ENCODE measurements at regions not wholly inside any gene's neighbourhood (a gene's known extent, or its start where the extent isn't known, plus 50 kb on each side); places are given as distances from the start of the nearest gene placed in this dataset.
A peak's percentile ranks its signal among the peaks of the same experiment; 100 is the strongest.
"Not testable (repeated sequence)": the region's sequence is repeated elsewhere in the genome, so short reads cannot be mapped to it uniquely, and the experiment has no call there.

DNA sequence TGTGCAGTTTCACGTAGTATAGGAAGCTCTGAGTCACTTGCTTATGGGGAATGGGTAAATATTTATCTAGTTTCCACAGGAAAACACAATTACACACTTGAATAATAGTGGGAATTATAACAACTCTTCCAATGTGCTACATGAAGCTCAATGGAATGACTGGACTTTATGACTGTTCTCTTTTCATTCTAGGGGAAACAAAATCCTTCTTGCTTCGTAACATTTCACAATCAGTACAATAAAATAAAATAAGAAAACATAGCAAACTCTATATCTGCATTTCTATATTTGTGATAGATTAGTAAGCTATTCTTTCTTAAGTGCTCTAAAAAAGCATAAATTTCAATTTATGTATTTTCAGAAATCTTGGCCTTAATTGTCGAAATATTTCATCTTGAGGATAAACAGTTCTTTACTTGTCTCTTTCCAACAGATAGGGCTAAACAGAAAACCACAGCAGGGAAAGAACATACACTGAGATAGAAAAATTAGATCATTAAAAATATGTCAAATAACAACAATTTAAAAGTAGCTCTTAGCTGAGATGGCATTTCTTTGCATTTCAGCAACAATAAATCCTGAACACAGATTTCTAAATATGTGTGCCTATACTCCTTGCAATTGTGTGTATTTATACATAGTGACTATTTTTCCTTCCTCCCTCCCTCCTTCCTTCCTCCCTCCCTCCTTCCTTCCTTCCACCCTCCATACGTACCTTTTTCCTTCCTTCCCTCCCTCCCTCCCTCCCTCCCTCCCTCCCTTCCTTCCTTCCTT, 395.5 kb upstream of the KCNMB2 start:
- DNase-seq (ENCODE audit: low read depth): no peak

DNA sequence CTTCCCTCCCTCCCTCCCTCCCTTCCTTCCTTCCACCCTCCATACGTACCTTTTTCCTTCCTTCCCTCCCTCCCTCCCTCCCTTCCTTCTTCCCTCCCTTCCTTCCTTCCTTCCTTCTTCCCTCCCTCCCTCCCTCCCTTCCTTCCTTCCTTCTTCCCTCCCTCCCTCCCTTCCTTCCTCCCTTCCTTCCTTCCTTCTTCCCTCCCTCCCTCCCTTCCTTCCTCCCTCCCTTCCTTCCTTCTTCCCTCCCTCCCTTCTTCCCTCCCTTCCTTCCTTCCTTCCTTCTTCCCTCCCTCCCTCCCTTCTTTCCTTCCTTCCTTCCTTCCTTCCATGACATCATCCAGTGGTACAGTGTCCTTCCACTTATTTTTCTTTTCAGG, 394.9 kb upstream of the KCNMB2 start:
- DNase-seq (ENCODE audit: low read depth): not testable (repeated sequence)

DNA sequence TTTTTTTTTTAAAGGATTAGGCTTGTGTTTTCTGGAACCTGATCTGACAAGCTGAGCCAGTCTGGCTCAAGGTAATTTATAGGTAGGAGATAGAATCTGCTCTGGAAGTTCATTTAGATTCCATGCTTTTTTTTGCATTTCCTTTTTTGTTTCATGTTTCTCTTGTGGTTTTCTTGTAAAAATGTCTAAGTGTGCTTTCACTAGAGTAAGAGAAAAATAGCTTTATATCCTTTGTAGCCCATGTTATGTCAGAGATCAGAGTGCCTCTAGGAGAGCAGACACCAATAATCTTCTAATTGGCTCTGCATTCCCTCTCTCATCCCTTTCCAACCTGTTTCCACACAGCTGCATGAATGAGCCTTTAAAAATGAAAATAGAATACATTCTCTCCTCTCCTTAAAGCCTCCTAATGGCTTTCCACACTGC, 389.8 kb upstream of the KCNMB2 start:
- peak; percentile 9 for DNase-seq (ENCODE audit: low read depth)

DNA sequence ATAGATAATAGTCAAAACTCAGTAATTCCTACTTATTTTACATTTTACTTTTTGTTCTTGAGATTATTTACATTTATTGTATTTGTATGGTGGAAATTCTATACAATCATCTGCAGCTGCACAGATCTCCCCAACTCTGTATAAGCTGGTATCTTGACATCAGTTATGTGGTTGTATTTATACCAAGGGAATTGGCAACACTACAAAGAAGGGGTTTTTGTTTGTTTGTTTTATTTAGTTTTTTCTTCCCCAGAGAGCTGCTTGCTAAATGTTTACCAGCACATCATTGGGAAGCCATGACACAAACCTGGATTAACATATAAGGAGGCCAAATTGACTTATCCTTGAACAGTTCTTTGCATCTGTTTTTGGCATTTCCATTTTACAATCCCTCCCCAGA, 389.2 kb upstream of the KCNMB2 start:
- no peak for DNase-seq (ENCODE audit: low read depth)

DNA sequence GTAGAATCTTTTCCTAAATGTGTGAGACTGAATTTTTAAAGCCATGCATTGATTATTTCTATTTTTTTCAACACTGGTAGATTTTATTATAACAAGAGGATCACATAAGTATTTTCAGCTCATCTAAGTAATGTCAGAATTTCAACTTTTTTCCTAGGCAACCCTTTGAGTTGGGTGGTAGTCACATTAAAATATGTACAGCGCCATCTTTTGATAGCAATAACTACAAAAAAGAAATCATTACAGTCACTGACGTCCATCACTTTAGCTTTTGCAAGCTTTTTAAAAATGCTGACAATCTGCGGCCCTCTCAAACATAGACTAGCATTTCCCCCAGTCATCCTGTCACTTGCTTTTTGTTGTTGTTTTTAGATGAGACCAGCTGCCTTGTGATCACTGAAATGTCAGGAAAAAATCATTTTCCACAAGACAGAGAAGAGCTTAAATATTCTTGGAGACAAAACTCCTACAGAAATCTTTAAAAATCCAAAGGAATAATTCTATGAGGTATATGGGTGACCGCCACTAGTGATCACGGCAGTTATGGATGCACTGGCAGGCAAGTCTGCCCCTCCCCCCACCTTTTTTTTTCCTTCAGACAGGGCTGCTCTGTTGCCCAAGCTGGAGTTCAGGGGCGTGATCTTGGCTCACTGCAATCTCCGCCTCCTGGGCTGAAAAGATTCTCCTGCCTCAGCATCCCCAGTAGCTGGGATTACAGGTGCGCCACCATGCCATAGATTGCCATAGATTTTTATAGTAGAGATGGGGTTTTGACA, 384.0 kb upstream of the KCNMB2 start:
- DNase-seq (ENCODE audit: low read depth): no peak

DNA sequence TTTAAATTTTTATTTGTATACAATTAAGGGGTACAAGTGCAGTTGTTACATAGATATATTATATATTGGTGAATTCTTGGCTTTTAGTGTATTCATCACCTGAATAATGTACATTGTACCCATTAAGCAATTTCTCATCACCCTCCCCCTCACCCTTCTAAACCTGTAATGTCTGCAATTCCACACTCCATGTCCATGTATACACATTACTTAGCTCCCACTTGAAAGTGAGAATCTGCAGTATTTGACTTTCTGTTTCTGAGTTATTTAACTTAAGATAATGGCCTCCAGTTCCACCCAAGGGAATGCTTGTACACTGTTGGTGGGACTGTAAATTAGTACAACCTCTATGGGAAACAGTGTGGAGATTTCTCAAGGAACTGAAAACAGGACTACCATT, 383.2 kb upstream of the KCNMB2 start:
- DNase-seq (ENCODE audit: low read depth): no peak

DNA sequence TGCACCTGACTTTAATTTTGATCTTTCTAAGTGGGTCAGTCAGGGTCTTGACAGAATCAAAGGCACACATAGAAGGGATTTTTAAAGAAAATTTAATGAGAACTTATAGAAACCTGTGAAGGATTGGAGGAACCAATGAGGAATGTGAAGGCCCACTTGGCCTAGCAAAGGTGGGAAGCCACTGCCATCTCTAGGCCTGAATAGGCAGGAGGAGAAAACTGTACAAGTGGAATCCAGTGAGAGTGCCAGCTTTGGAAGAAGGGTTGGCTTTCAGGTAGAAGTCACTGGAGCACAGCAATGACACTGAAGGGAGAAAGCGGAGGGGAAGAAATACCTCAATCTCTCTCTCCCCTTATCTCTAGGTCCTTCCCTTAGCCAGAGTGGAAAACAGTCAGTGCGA, 380.7 kb upstream of the KCNMB2 start:
- DNase-seq (ENCODE audit: low read depth): no peak

DNA sequence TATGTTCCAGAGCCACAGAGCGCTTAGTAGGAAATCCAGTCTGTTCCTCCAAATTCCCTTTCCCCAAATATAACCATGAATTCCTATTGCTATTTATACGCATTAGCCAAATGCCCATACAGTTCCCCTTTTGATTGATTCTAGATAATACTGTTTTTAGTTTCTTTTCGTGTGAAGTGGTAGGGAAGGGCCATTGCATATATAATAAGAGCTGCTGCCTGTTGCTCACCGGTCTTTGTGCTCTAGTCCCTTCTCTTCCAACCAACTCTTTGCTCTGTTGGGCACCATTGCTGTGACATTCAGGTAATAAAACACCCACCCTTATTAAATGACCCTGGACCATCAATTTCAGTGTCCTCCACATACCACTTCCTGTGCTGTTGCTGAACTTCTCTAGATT, 379.9 kb upstream of the KCNMB2 start:
- DNase-seq (ENCODE audit: low read depth): no peak

DNA sequence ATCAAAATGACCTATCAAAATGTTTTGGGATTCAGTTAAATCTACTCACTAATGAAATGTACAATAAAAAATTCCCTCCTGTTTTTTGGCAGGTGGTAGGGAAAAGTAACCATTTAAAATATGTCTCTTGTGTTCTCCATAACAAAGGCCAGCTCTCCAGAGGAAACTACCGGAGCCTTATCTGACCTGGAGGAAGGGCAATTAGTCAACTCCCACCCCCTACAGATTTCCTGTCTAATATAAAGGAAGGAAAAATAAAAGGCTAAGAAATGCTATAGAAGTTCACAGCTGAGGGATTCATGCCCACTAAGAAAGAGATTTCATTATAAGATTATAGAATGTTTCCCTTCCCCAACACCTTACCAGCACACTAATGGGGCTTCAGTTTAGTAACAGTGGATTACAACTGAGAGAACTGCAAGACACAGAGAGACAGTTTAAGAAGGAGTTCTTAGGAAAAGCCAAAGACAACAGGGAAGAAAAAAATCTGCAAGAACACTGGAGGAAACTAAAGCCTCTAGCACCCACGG, 376.5 kb upstream of the KCNMB2 start:
- DNase-seq (ENCODE audit: low read depth): no peak

DNA sequence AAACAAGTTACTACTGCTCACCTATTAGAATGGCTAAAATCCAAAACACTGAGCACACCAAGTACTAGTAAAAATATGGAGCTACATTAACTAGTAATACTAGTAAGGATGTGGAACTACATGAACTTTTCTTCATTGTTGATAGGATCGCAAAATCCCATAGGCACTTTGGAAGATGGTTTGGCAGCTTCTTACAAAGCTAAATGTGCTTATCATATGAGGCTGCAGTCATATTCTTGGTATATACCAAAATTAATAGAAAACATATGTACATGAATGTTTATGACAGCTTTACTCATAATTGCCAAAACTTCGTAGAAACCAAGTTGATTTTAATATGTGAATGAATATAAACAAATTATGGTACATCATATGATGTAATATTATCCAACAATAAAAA, 366.8 kb upstream of the KCNMB2 start:
- DNase-seq (ENCODE audit: low read depth): no peak

DNA sequence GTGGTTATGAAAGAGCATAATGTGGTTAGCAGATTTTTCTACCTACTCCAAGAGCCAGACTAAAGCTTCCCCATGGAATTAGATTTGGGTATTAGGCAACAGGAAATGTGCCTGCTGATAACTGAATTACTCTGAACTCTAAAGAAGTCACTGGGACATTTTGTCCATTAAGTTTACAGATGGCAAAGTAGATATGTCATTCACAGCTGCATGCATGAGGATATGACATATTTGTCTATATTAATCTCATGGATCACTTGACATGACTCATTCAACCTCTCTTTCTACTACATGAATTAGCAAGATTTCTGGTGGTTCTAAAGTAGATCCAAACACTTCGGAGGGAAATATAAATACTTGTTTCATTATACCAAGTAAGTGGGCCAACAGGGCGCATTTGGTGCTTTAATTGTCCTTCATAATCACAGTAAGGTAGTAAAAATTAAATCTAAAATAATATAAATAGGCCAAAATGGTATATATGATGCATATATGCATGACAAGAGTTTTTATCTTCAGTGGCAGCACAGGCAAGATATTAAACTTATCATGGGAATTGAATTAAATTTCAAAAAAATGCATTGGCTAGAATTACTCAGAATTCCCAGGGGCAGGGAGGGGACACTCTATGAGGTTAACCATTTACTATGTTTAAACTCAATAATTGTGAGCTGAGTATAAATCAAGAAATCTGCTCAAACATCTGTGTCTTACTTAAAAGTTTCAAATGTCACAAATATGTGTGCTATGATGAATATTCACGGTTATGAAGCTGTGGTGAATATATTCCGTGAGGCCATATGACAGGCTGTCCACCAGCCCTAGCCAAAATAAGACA, 365.3 kb upstream of the KCNMB2 start:
- peak; percentile 75 for DNase-seq (ENCODE audit: low read depth)

DNA sequence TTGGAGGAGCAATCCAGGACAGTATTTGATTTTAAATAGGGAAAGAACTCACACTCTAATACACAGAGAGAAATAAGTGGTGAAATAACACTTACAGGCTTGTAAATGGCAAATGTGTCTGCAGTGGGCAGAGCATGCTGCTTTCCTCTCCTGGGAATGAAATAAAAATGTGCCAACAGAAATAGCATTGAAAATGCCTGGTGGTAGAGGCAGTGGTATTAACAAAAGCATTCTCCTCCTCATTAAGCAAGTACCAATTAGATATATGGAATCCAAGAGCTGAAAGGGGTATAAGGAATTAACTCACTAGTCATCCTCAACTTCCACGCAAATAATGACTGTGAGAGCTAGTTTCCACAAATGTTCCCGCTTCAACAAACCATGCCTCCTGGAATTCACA, 364.1 kb upstream of the KCNMB2 start:
- DNase-seq (ENCODE audit: low read depth): no peak

DNA sequence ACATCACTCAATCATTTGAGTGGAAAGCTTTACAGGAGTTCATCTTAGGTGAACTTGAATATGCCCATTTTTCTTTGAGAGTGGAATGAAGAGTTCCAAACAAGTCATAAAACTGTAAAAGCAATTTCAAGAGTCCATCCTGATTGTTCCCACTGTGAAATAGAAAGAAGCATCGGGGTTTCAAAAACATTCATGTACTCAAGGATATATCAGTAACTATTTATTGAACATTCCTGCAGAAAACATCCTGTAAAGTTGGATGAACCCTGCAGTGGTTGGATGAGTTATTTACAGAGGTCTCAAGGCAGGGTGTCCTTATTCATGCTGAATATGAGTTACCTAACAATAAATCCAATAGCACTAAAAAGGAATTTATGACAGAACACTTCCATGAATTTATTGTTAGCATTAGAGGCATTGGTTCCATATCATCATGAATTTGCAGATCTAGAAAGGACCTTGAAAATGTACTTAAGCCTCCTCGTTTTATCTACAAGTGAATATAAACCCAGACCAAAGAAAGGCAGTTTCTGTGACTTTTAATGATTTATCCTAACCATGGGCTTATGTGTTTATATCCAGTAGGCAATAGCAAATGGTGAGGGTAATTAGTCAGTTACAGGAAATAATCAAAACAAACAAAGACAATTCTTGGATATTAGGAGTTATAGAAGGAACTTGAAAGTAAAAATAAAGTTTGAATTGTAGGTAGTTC, 361.9 kb upstream of the KCNMB2 start:
- no peak for DNase-seq (ENCODE audit: low read depth)

DNA sequence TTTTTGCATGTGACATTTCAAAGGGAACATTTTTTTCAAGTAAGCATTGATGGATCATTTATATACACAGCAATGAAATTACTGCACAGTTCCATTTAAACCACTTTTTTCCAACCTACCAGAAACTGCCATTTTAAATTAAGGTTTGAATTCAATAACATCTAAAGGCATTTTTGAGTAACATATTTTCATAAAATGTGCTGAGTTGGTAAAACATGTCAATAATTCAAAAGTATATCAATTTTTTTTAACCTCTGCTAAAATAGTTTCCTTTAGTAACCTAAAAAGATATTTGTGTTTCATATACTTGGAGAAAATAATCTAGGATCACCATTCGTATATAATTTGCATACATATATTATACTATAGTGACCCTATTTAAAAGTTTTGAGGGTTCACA, 355.1 kb upstream of the KCNMB2 start:
- DNase-seq (ENCODE audit: low read depth): no peak

DNA sequence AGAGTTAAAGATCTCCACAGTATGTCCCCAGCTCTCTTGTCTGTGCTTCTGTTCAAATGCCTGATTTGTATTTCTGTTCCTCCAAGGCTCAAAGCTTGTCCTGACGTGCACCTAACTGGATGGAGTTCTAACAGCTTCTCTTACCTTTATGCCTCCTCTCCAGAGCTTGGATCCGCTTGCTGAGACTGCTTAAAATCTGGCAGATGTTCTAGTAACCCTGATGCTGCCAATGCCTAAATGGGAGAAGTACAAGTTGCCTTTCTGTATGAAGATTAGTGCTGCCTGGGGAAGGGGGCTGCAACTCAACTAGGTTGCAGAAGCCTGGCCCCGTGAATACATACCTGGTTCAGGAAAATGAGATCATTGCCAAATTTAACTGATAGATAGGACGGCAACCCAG, 354.5 kb upstream of the KCNMB2 start:
- DNase-seq (ENCODE audit: low read depth): no peak

DNA sequence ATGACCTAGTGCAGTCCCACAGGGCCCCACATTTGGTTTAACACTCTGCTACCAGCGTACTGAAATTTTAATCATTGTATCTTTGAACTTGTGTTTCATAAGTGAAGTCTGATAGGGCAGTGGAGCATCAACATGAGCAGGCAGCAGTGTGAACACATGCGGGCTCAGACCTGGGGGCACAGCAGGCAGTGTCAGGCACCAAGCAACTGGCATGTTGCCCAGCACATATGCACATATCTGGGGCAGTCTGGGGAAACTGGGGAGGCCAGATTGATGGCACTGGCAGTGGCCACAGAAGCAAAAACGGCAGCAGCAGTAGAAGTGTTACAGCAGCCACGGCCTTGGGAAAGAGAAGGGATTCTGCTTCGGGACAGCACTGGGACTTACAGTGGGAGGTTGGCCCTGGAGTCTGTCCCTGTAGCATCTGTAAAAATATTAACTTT, 353.9 kb upstream of the KCNMB2 start:
- DNase-seq (ENCODE audit: low read depth): no peak

DNA sequence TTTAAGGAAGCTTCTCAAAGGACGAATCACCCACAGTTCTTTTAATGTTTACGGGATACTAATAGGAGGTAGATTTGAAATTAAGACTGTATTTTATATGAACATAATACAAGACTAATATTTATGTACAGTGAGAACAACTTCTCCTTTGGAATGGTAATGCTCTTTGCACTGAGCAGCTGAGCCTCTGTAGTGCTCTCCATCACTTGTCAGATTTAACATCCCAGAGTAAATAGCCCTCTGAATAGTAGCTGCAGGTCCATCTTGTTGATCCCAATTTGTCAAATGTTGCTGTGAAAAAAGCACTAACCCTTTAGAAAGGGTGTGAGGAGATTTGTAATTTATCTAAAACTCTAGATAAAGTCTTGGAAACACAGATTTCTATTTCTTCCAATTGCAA, 351.4 kb upstream of the KCNMB2 start:
- DNase-seq (ENCODE audit: low read depth): no peak

DNA sequence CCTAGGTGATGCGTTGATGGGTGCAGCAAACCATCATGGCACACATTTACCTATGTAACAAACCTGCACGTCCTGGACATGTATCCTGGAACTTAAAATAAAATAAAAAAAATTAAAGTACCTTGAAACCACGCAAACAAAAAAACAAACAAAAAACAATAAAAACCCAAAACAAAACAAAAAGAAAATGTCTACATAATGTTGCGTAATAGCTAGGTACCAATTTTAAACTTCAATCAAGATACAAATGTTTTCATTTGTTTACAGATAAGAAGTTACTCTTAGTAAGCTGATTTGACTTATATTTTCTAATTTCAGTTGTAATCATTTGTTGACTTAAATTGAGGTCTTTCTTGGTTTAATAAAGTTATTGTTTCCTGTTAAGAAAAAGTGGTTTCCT, 349.6 kb upstream of the KCNMB2 start:
- DNase-seq (ENCODE audit: low read depth): no peak

DNA sequence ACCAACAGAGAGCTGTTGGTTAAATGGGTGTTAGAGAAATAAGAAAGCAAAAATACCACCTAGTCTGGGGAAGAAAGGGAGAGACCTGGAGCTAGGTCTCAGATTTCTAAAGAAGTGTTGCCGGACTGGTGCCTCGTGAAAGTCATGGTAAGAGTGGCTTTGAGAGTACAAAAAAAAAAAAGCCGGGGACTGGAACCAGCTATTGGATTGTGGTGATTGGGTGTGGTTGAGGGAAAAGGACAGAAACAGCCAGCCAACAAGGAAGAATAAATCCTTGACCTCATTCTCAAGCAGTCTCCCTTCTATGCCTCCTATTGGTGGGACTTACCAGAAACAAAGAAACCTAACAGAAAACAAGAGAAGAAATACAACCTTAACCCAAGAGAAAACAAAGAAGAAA, 346.4 kb upstream of the KCNMB2 start:
- DNase-seq (ENCODE audit: low read depth): no peak

DNA sequence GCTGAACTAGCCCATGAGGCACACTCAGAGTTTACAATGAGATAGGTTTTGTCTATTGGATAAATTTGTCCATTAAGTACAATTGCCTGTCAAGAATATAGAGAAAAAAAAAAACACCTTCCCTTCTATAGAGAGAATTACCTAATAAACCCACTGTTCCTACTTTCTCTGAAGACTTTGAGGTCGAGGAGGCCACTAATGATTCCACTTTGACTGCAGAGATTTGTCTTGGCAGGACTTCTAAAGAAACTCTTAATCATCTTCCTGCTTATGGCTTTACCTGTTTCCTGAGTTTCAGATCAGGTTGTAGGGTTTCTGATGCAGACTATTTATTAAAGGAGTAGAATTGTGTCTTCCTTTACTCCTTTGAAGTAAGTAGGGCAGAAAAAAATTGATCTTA, 342.4 kb upstream of the KCNMB2 start:
- DNase-seq (ENCODE audit: low read depth): no peak

DNA sequence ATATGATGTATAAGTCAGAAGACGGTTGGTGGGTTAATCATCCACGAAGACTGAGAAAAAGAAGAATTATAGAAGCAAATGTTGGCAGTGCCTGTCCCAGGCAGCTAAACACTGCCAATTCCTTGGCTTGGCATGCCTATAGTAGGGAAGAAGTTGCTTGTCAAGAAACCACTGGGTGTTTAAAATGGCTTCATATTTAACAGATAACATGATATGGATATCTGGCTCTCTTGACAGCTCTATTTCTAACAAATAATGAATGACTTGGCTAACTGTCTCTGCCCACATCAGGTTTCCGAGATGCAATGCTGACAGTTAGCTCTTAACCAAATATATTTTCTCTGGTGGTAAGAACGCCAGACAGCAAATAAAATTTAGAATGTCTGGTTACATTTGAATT, 341.7 kb upstream of the KCNMB2 start:
- no peak for DNase-seq (ENCODE audit: low read depth)

DNA sequence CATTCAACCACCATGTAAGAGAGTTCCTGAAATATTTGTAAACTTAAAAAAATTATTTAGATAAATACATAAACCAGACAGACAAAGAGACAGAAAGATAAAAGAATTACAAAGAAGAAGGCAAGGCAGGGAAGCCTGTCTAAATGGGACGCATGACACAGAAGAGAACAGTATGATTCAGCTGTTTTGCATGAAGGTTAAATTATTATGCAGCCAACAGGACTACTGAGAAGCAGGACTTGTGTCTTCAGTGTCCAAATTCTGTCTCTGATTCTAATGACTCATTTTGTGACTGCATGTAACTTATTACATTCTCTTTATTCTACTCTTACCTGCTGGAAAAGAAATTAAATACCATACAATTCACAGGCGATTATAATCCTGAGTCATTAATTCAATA, 340.4 kb upstream of the KCNMB2 start:
- no peak for DNase-seq (ENCODE audit: low read depth)

Data from RPMI7951 (cell line).